Stimulated activated CD4-positive, alpha-beta T cell treated with anti-CD3 and anti-CD28 coated beads, Interleukin-12 subunit alpha, Interleukin-12 subunit beta, amount 100 ng/mL, for 4 hours (primary cell): ENCODE measurements at regions not wholly inside any gene's neighbourhood (a gene's known extent, or its start where the extent isn't known, plus 50 kb on each side); places are given as distances from the start of the nearest gene placed in this dataset.
"Not testable (repeated sequence)": the region's sequence is repeated elsewhere in the genome, so short reads cannot be mapped to it uniquely, and the experiment has no call there.

Experiments
- DNase-seq: peaks from one replicate; pipeline ENCODE4 v3.0.0-alpha.2; 2020

DNA sequence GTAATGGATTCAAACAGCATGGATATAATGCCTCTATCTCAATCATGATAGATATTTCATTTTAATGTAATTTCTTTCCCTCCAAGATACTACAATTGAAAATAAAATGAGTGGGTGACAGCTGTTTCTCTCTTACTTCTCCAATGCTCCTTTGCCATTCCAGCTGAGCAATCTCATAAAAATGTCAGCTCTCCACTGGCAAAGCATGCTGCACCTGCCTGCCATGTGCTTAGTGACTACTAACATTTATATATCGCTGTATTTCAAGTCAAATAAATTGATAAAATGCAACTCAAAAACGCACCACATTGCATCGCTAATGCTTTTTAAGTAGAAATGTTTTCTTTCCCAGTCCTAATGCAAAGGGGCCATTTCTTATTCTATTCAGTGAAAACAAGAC, 1093.9 kb downstream of the CBLN2 start:
- DNase-seq: no peak

GRCh38 chr18:71443706-71444480, 1100.2 kb downstream of the CBLN2 start:
- no peak for DNase-seq

DNA sequence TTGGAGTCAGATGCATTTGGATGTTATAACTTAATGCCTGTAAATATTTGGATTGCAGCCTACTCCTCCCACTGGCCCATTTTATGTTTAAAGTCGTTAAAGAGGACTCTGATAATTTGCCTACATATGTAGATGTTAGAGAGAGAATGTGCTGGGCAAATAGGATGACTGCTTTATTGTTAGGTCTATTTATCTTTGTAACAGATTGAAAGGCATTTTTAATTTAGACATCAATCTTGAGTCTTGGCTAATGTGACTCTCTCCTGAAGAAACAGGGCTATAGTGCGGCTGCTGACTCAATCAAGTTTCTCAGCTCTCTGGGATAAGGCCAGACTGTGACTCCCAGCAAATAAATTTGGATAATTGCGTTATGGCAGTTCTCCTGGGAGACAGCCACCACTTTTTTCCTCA, 1101.4 kb downstream of the CBLN2 start:
- no peak for DNase-seq

- DNase-seq: no peak
These were observed 1103.0 kb downstream of the CBLN2 start for GRCh38 chr18:71441156-71441555.

DNA sequence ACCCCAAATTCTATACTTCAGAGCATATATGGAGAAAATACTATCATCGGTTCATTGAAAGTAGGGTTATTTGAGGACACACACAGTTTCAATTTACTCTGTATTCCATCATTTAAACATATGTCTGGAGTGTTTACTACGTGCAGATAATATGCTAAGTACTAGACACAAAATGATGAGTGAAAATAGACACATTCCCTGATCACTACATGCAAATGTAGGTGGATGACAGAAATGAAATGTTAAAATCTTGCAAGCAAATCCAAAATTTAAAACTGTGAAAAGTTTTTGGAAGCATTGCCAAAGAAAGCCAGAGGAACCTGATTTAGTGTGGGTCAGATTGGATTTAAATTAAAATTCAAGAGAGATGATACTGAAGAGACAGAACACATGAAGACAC, 1106.6 kb downstream of the CBLN2 start:
- no peak for DNase-seq

GRCh38 chr18:71433373-71433772, 1110.8 kb downstream of the CBLN2 start:
- DNase-seq: no peak

DNA sequence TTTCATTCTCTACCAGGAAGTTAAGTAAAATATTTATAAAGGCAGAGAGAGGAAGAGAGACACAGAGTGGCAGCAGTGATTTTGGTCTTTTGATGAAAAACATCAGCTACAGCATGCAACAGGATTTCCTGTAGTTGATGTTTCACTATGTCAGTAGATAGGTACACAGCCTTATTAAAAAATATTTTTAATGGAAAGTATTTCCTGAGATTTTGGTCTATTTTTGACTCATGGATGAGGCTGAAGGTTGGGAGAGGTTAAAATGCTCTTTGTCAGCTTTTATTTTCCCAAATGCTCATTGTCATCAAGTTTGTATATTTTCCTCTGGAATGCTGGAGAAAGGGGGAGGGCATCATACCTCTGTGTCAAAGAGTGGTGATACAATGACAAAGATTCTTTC, 1112.5 kb downstream of the CBLN2 start:
- no peak for DNase-seq

DNA sequence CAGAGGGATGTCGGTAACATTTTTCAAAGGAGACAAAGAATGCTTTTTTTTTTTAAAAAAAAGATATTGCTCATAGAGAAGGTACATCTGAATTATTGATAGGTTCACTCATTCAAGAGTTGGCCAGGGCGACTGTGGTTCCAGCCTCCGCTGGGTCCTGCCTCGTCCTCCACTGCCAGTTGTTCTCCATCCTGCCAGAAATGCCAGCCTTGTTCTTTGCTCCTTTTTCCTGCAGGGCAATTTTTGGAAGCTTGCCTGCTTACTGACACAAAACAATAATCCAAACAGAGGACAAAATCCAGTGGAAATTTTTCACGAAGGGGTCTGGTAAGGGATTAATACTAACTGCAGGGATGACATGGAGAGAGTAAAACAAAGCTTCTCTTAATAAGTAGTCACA, 1113.0 kb downstream of the CBLN2 start:
- no peak for DNase-seq

- DNase-seq: no peak
These were observed 1117.7 kb downstream of the CBLN2 start for GRCh38 chr18:71426441-71426840.

DNA sequence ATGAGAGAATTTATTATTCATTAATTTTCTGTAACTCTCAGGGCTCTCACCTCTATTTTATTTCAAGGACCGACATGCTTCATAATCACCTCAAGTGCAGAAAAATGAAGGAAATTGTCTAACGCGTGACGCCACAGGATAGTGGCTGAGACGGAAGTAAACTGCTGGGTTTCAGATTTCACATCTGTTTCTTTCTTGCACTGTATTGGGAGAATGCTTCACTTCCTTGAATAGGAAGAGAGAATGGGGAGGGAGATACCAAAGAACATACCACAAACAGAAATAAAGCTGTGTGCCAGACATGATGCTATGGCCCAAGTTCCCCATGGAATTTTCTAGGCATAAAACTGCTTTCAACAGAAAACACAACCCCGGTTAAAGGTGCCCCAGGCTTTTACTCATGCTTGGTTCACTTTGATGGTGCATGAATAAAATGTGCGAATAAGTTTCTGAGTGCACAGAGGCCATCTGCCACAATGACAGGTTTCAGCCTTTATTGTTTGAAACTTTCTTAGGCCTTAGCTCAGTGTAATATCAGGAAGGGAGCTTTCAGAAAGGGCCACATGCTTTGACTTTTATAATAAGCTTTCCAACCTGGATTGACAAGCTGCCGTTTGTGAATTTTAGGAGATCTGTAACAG, 1116.4 kb downstream of the SOCS6 start:
- no peak for DNase-seq

DNA sequence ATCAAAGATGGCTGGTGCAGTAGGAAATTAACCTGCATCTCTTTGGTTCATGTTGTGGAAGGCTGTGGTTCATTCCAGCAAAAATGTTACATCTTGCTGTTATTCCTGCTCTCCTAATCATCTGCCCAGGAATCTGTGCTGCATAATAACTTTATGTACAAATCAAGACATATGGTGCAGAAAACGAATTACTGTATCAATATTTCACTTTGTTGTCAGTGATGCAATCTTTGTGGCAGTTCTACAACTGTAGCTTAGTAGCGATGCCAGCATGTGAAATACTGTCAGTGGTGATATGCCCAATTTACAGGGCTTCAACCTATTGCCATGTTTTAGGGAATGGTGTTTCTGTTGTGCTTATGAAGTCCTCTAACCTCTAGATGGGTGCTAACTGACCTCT, 1114.7 kb downstream of the SOCS6 start:
- no peak for DNase-seq

DNA sequence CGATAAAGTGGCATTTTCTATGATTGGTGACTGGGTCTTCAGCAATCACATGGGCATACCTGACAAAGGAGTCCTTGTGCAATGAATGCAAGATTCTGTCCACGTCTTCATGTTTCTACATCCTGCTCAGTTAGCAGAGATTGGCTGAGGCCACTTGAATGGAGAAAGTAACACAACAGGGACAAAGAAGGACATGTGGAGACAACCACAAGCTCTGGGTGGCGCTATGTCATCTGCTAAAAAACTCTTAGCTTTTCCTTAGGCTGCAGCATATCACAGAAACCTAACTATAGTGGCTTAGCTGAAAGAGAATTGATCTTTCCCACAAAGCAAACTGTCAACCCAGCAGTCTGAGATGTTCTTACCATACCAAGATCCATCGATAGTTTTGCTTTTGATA, 1109.7 kb downstream of the SOCS6 start:
- no peak for DNase-seq

- no peak for DNase-seq
These were observed 1099.3 kb downstream of the SOCS6 start for GRCh38 chr18:71388148-71388547.

- DNase-seq: no peak
These were observed 1085.6 kb downstream of the SOCS6 start for GRCh38 chr18:71374294-71375000.

DNA sequence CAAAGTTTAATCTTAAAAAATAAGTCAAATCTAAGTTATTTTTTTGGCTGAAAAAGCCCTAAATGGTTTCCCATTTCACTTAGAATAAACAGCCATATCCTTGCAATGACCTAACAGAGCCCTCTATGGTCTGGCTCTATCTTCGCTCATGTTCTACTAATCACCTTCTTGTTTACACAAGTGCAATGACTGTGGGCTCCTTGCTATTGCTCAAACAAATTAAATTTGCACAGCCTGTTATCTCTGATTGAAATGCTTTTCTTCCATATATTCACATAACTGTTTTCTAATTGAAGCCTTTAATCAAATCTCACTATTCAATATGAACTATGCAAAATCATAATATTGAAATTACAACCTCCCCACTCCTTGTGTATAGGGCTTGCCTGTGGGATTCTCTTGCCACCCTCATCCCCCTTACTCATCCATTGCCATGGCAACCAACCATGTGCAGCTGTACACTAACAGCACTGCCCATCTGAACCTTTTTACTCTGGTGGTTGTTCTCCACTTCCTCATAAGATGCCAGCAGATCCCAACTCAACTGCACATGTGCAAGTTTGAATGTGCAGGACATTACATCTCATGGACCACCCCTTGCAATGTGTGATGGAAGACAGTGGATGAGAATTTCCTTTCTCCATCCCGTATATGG, 1083.2 kb downstream of the SOCS6 start:
- no peak for DNase-seq

DNA sequence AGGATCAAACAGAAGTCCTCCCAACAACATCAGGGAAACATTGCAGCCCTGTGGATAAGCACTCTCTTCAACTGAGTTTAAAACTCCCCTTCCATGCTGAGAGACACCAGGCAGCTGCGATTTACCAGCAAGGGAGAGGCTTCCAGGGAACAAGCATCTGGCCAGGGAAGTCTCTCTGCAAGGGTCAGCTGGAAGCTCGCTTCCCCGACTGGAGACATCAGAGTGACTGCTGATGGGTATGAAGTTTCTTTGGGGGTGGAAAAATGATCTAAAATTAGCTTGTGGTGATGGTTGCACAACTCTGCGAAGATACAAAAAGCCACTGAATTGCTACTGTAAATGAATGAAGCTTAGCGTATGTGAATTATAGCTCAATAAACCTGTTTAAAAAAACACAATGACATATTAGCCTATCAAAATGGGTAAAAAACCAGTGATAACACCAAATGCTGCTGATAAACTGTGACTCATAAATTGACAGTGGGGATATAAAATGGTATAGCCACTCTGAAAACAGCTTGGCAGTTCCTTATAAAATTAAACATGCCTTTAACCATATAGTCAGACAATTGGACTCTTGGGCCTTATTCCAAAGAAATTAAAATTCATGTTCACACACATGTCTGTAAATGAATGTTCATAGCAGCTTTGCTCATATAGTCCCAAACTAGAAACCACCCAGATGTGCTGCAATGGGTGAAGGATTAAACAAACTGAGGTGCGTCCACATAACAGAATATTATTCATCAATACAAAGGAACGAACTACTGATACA, 1082.0 kb downstream of the SOCS6 start:
- no peak for DNase-seq

GRCh38 chr18:71370095-71370494, 1081.2 kb downstream of the SOCS6 start:
- DNase-seq: no peak

DNA sequence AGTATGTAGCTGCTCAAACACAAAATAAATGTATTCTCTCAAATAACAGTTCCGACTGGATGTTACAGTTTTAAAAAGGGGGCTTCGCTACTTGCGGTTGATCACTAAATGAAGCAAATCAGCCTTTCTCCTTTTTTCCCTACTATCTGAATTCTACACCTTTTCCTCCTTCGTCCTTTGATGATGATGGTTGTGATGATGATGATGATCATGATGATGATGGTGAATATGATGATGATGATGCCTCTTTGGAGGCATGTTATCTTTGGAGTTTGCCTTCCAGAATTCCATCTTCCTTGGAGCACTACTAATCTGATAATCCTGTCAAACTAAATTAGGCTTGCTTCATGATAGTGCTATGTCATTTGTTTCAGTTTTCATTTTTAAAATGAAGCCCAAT, 1073.3 kb downstream of the SOCS6 start:
- no peak for DNase-seq

GRCh38 chr18:71355599-71355998, 1066.8 kb downstream of the SOCS6 start:
- DNase-seq: not testable (repeated sequence)

- no peak for DNase-seq
These were observed 1063.8 kb downstream of the SOCS6 start for GRCh38 chr18:71352618-71353017.

- DNase-seq: no peak
These were observed 1047.8 kb downstream of the SOCS6 start for GRCh38 chr18:71336576-71337210.

DNA sequence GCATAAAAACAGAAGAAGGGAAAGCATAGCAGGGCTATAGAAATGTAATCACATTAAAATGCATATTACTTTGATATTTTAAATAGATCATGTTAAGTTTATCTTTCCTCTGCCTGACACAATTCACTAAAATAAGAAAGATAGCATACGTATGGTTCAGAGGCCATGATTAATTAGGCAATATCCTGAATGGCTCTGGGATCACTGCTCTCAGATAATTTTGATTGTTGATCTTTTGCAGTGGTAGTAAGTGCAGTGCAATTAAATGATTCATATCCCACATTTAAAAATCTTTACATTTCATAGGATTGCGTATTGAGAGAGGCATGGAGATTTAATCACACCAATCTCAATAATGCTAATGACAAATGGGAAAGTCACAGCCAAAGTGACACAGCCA, 1040.7 kb downstream of the SOCS6 start:
- no peak for DNase-seq
